Activated CD4-positive, alpha-beta T cell treated with anti-CD3 and anti-CD28 coated beads for 4 hours (primary cell): ENCODE measurements at regions not wholly inside any gene's neighbourhood (a gene's known extent, or its start where the extent isn't known, plus 50 kb on each side); places are given as distances from the start of the nearest gene placed in this dataset.

ENCODE experiments used
- DNase-seq, 2 donors: peaks; one replicate each; pipeline ENCODE4 v3.0.0-alpha.2; 2020

- no peak for DNase-seq
Observed at GRCh38 chr15:77702211-77702957, 69.7 kb upstream of the LINGO1 start.

- DNase-seq: no peak
Observed at GRCh38 chr15:77698481-77698880, 65.8 kb upstream of the LINGO1 start.

GRCh38 chr15:77697893-77698292, 65.2 kb upstream of the LINGO1 start:
- DNase-seq: no peak

- DNase-seq: no peak
Observed at GRCh38 chr15:77696871-77697270, 64.2 kb upstream of the LINGO1 start.

GRCh38 chr15:77695961-77696582, 63.4 kb upstream of the LINGO1 start:
- DNase-seq: no peak

GRCh38 chr15:77695548-77695947, 62.8 kb upstream of the LINGO1 start:
- DNase-seq: no peak

- no peak for DNase-seq
Observed at GRCh38 chr15:77693576-77693975, 60.9 kb upstream of the LINGO1 start.

GRCh38 chr15:77692614-77693013, 59.9 kb upstream of the LINGO1 start:
- DNase-seq: no peak

- no peak for DNase-seq
Observed at GRCh38 chr15:77691607-77692006, 58.9 kb upstream of the LINGO1 start.

- no peak for DNase-seq
Observed at GRCh38 chr15:77689821-77690220, 57.1 kb upstream of the LINGO1 start.

- DNase-seq: no peak
Observed at GRCh38 chr15:77688693-77689092, 56.0 kb upstream of the LINGO1 start.

- no peak for DNase-seq
Observed at GRCh38 chr15:77688266-77688665, 55.6 kb upstream of the LINGO1 start.

- DNase-seq: no peak
Observed at GRCh38 chr15:77685082-77685815, 52.5 kb upstream of the LINGO1 start.

GRCh38 chr15:77684341-77685081, 51.8 kb upstream of the LINGO1 start:
- no peak for DNase-seq

- no peak for DNase-seq
Observed at GRCh38 chr15:77682564-77682963, 49.9 kb upstream of the LINGO1 start.
